Dendritic cell treated with granulocyte-macrophage colony-stimulating factor and Interleukin-4, amounts not matched to agents 40 ng/mL and 50 ng/mL, for 4 days (primary cell): ENCODE measurements at regions not wholly inside any gene's neighbourhood (a gene's known extent, or its start where the extent isn't known, plus 50 kb on each side); places are given as distances from the start of the nearest gene placed in this dataset.
A peak's percentile ranks its signal among the peaks of the same experiment; 100 is the strongest.

Source experiments
- H3K27ac Mint-ChIP-seq: one replicate; pipeline ENCODE4 v1.8.0; 2022; ENCODE audit warnings: mild to moderate bottlenecking, mixed read lengths
- H3K27me3 Mint-ChIP-seq: one replicate; pipeline ENCODE4 v1.8.0; 2022; ENCODE audit warnings: mild to moderate bottlenecking, mixed read lengths
- H3K36me3 Mint-ChIP-seq: one replicate; pipeline ENCODE4 v1.8.0; 2022; ENCODE audit warnings: low read depth, mixed read lengths
- H3K4me1 Mint-ChIP-seq: one replicate; pipeline ENCODE4 v1.8.0; 2022; ENCODE audit warnings: low read depth, mixed read lengths
- H3K4me3 Mint-ChIP-seq: one replicate; pipeline ENCODE4 v1.8.0; 2022; ENCODE audit warnings: mild to moderate bottlenecking, moderate library complexity, mixed read lengths
- H3K9me3 Mint-ChIP-seq: one replicate; pipeline ENCODE4 v1.8.0; 2022; ENCODE audit warnings: mixed read lengths
- intact Hi-C: fragments of 100-400 bp; cut with micrococcal nuclease; formaldehyde crosslinking; loops from one replicate; pipeline ENCODE4 v1.15.0; 2022

DNA sequence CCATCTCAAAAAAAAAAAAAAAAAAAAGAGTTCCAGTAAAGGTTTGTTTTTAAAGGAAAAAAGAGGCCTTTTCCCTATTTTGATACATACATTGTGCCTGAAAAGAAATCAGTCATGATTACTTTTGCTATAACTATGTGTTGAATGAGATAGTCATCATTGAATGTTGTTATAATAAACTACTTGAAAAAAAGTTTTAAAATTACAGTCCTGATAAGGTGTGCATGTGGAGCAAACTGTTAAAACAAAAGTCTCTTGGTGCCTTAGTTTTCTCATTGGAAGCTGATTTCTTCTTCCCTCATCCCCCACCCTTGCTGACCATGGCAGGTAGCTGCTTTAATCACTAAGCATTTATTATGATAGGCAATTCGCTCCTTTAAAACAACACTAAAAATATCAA, 172.3 kb upstream of the TBCA start:
- H3K9me3 Mint-ChIP-seq: no peaks in the 10 kb centered on the region
- H3K27me3 Mint-ChIP-seq: peaks cover 26% of the 10 kb centered on the region
- H3K27ac Mint-ChIP-seq: no peak overlapping the region
- no peaks in the 10 kb centered on the region for H3K36me3 Mint-ChIP-seq
- H3K4me3 Mint-ChIP-seq: no peak overlapping the region
- intact Hi-C loops: no loop called here
- no peaks in the 10 kb centered on the region for H3K4me1 Mint-ChIP-seq

DNA sequence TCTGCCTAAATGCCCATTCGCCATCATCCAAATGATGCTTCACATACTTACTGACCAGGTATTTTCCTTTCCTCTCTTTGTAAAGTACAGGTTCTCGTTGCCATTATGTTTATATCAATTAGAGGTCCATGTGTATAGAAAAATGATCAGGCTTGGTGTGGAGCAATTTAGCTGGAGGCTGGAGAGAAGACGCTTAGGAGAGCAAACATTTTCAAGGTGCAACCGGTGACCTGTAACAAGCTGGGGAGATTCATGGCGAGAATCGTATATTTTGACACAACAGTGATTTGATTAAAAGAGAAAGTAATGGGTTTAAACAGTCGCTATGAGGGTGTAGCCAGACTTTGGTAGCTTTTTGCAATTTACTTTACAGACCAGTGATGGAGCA, 170.9 kb upstream of the TBCA start:
- Mint-ChIP-seq H3K36me3 (no peaks in the 10 kb centered on the region), H3K4me1 (no peaks in the 10 kb centered on the region), H3K4me3 (no peak overlapping the region), H3K27me3 (peaks cover 29% of the 10 kb centered on the region), H3K27ac (no peak overlapping the region), H3K9me3 (no peaks in the 10 kb centered on the region)
- intact Hi-C loops: no loop called here

DNA sequence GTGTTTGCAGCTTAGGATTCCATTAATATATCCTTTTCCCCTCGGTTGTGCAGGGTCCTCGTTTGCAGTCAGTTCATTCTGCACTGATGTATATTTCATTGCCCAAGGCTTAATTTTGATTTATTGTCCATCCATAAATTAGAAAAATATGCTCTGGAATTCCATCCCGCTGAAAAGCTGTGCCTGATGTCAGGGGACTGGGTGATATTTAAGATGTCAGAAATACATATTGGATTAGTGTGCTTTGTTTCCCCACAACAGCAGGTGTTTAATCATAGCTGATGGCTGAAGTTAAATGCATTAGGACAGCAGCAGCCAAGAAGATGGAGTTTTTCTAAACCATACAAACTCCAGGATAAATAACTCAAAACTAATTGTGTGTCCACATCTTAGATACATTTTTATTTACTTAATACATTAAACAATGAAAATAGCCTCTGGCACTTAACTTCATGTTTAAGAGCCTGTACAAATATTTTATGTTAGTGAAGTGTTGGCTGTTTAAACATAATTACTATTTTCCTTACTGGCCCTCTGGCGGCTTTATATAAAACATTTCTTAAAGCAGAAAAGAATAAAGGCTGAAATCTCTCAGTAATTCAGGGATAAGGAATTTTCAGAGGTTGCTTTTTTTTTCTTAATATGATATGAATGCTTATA, 170.4 kb upstream of the TBCA start:
- Mint-ChIP-seq H3K27ac (no peak overlapping the region), H3K9me3 (no peaks in the 10 kb centered on the region), H3K4me3 (no peak overlapping the region), H3K36me3 (no peaks in the 10 kb centered on the region), H3K27me3 (peaks cover 32% of the 10 kb centered on the region), H3K4me1 (no peaks in the 10 kb centered on the region)
- intact Hi-C loops: no loop called here

DNA sequence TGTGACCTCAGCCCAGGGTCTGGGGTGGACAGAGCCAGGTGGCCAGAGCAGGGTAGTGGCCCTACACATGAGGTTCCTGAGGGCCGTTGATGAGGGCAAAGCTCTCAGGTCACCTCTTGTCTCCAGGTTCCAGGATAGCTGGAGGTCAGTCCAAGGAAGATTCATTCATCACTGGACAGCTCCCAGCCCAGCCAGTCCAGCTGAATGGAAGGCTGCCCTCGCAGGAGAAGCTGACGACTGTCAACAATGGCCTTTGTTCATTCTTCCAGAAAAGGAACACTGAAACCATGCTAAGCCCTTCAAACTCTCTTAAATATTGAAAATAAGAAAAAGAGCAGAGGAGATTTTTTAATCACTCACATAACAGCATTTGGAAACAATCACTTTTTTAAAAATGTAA, 169.7 kb upstream of the TBCA start:
- H3K9me3 Mint-ChIP-seq: no peaks in the 10 kb centered on the region
- H3K4me1 Mint-ChIP-seq: no peaks in the 10 kb centered on the region
- H3K36me3 Mint-ChIP-seq: no peaks in the 10 kb centered on the region
- intact Hi-C loops: no loop called here
- no peak overlapping the region for H3K4me3 Mint-ChIP-seq
- peaks cover 29% of the 10 kb centered on the region for H3K27me3 Mint-ChIP-seq
- H3K27ac Mint-ChIP-seq: no peak overlapping the region

DNA sequence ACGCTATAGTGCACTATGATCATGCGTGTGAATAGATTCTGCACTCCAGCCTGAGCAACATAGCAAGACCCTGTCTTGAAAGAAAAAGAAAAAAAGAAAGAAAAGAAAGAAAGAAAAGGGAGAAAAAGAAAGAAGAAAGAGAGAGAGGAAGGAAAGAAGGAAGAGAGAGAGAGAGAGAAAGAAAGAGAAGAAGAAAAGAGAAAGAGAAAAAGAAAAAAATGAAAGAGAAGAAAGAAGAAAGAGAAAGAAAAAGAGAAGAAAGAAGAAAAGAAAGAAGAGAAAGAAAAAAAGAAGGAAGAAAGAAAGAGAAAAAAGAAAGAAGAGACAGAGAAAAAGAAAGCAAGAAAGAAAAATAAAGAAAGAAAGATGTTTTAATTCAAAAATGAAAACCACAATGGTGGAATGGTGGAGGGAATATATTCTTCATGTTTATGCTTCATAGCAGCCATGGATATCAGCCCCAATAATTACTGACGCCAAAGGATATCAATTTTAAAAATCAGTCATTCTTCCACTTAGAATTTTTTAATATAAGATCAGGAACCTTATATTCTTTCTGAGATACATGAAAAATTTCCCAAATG, 168.7 kb upstream of the TBCA start:
- H3K4me1 Mint-ChIP-seq: no peaks in the 10 kb centered on the region
- intact Hi-C loops: no loop called here
- no peaks in the 10 kb centered on the region for H3K9me3 Mint-ChIP-seq
- H3K27ac Mint-ChIP-seq: no peak overlapping the region
- H3K36me3 Mint-ChIP-seq: no peaks in the 10 kb centered on the region
- peaks cover 21% of the 10 kb centered on the region for H3K27me3 Mint-ChIP-seq
- no peak overlapping the region for H3K4me3 Mint-ChIP-seq

DNA sequence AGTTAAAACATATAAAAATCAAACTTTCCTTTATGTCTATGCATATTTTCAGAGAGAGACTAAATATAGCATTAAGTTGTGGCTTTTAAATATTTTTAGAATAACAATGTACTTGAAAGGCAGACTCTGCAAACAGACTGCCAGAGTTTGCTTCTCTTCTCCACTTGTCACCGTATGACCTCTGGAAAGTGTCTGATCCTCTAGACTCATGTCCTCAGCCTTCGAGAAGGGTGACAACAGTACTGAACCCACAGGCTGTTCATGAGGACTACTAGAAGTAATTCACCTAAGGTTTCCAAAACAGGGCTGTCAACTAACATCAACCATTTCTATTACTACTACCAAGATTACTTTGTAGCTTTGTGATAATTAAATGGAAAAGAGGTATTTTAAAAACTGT, 167.7 kb upstream of the TBCA start:
- no peak overlapping the region for H3K27ac Mint-ChIP-seq
- H3K36me3 Mint-ChIP-seq: no peaks in the 10 kb centered on the region
- no peak overlapping the region for H3K4me3 Mint-ChIP-seq
- intact Hi-C loops: no loop called here
- peaks cover 17% of the 10 kb centered on the region for H3K27me3 Mint-ChIP-seq
- H3K9me3 Mint-ChIP-seq: no peaks in the 10 kb centered on the region
- H3K4me1 Mint-ChIP-seq: no peaks in the 10 kb centered on the region

DNA sequence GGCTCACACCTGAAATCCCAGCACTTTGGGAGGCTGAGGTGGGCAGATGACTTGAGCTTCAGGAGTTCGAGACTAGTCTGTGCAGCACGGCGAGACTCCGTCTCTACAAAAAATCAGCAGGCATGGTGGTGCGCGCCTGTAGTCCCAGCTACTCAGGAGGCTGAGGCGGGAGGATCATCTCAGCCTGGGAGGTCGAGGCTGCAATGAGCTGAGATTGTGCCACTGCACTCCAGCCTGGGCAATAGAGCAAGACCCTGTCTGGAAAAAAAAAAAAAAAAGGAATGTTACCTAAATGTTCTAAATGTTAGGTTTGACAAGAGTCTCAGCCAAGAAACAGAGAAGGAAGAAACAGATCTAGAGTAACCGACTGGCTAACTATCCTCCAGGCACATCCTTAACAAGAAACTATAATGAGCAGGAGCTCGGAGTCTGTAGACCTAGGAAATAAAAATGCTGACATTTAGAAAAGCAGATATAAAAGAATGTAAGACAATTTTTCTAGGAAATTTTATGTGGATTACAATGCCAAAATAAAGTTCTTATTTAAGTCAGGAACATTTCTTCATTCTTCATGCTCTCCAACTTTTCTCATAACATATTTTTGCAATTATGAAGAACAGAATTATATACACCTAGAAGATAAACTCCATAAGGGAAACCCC, 166.6 kb upstream of the TBCA start:
- H3K27ac Mint-ChIP-seq: no peak overlapping the region
- peaks cover 8% of the 10 kb centered on the region for H3K4me1 Mint-ChIP-seq
- no peak overlapping the region for H3K4me3 Mint-ChIP-seq
- no peaks in the 10 kb centered on the region for H3K36me3 Mint-ChIP-seq
- intact Hi-C loops: no loop called here
- H3K27me3 Mint-ChIP-seq: peaks cover 17% of the 10 kb centered on the region
- no peaks in the 10 kb centered on the region for H3K9me3 Mint-ChIP-seq

DNA sequence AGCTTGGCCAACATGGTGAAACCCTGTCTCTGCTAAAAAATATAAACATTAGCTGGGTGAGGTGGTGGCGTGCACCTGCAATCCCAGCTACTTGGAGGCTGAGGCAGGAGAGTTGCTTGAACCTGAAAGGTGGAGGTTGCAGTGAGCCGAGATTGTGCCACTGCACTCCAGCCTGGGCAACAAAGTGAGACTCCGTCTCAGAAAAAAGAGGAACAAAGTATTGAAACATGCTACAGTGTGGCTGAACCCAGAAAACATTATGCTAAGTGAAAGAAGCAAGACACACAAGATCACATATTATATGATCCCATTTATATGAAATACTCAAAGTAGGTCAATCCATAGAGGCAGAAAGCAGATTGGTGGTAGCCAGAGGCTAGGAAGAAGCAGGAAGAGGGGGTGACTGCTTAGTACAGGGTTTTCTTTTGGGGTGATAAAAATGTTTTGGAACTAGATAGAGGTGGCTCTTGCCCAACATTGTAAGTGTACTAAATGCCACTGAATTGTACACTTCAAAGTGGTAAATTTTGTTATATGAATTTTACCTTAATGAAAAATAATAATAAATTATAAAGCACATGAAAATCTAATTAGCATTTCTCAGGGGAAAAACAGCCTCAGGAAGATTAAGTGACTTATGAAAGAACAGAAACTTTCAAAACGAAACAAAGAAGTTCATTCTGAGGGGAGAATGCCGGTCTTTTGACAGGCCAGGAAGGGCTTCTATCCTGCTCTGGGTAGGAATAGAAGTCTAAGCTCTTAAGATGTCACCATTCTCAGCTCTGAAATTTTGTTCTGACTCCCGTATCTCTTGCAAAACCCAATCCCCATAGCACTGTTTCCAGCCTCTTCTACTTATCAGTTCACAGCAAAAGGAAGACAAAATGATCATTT, 161.1 kb upstream of the TBCA start:
- no peaks in the 10 kb centered on the region for H3K36me3 Mint-ChIP-seq
- H3K4me1 Mint-ChIP-seq: peaks cover 28% of the 10 kb centered on the region
- H3K27me3 Mint-ChIP-seq: peaks cover 3% of the 10 kb centered on the region
- H3K9me3 Mint-ChIP-seq: no peaks in the 10 kb centered on the region
- peak overlapping the region; percentile 60 for H3K27ac Mint-ChIP-seq
- peak overlapping the region; percentile 57 for H3K4me3 Mint-ChIP-seq
- intact Hi-C loops: no loop called here

DNA sequence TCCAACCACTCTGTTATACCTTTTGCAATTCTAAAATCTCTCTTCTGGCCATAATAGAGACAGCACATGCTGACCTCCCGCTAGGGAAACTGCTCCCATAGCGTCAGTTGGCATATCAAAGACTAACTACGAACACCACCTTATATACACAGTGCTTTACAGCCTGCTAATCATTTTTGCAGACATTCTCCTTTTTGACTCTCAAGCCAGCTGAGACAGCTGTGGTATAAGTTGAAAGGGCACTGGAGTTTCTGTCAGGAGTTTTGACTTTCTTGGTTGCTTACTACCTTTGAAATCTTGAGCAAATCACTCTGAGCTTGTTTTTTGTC, 160.2 kb upstream of the TBCA start:
- H3K4me3 Mint-ChIP-seq: no peak overlapping the region

DNA sequence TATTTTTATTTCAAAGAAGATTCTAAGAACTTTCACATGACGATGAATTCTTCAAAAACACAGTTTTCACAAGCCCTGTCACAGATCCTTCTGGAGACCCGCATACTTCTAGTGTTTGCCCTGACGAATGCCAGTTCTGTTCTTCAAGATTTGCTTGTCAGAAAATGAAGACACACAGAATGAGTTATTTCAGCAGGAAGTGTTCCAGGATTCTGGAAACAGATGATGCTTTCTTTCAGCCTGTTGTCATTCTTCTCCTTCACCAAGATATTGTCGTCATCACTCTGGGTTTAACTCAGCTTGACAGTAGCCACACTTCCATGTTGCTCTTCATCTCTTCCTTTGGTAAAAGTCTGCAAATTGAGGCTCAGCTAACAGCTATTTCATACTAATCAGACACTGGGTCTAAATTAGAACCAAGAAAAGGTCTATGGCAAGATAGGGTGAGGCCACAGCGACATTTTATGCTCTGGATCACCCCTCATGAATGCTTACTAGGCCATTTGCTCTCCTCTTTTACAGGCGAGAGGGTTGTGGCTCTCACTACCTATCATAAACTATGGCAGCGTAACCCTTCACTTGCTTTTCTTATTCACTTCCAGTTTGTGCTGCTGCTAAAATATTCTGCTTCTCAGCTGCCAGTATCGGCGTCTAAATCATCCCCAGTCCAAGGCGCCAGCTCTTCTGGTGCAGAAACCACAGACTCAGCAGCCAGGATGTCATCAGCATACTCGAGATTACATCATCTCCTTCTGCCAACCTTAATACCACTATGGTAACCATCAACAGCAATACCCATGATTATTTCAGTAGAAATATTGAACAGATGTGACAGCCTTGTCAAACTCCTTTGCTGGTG, 159.6 kb upstream of the TBCA start:
- Mint-ChIP-seq H3K4me3 (no peak overlapping the region), H3K4me1 (peaks cover 28% of the 10 kb centered on the region), H3K9me3 (no peaks in the 10 kb centered on the region), H3K27ac (no peak overlapping the region), H3K27me3 (no peaks in the 10 kb centered on the region), H3K36me3 (no peaks in the 10 kb centered on the region)
- intact Hi-C loops: no loop called here

More for the DNA sequence above, 160.2 kb upstream of the TBCA start:
- Mint-ChIP-seq H3K36me3 (no peaks in the 10 kb centered on the region), H3K27ac (no peak overlapping the region), H3K9me3 (no peaks in the 10 kb centered on the region), H3K4me1 (peaks cover 28% of the 10 kb centered on the region), H3K27me3 (no peaks in the 10 kb centered on the region)
- intact Hi-C loops: no loop called here

DNA sequence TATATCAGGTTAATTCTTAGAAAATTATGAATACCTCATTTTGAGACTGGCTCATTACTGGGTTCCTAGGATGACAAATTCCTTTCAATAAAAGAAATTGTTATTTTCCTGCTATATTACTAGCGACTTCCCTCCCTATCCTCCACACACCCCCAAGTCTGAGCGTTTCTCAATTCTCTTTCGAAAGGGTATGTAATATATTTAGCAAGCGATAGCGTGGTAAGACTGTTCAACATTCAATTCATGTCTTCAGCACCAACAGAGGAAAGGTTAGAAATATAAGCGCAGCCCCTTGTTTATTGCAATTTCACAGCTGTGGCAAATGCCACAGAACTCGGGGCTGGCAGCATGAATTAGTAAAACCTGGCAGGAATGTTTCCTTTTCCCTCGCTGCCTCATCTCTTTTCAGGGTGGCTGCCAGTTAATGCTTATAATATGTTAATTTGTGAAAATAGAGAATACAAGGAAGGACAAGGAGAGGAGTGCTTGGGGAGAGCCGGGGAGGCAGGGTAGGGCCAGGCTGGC, 152.7 kb upstream of the TBCA start:
- no peaks in the 10 kb centered on the region for H3K9me3 Mint-ChIP-seq
- H3K27me3 Mint-ChIP-seq: peaks cover 10% of the 10 kb centered on the region
- no peak overlapping the region for H3K27ac Mint-ChIP-seq
- no peak overlapping the region for H3K4me3 Mint-ChIP-seq
- no peaks in the 10 kb centered on the region for H3K4me1 Mint-ChIP-seq
- no peaks in the 10 kb centered on the region for H3K36me3 Mint-ChIP-seq
- intact Hi-C loops: no loop called here

DNA sequence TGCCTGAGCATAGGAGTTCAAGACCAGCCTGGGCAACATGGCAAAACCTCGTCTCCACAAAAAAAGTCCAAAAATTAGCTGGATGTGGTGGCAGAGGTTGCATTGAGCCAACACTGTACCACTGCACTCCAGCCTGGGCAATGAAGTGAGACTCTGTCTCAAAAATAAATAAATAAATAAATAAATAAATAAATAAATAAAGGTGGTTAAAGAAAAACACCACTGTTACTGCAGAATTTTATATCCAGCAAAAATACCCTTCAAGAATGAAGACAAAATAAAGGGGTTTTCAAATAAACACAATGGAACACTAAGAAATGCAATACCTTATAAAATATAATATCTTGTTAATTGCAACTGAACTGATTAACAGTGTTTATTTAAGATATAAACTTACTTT, 150.2 kb upstream of the TBCA start:
- H3K4me1 Mint-ChIP-seq: no peaks in the 10 kb centered on the region
- no peak overlapping the region for H3K27ac Mint-ChIP-seq
- intact Hi-C loops: no loop called here
- no peaks in the 10 kb centered on the region for H3K36me3 Mint-ChIP-seq
- no peaks in the 10 kb centered on the region for H3K9me3 Mint-ChIP-seq
- no peak overlapping the region for H3K4me3 Mint-ChIP-seq
- H3K27me3 Mint-ChIP-seq: peaks cover 10% of the 10 kb centered on the region

DNA sequence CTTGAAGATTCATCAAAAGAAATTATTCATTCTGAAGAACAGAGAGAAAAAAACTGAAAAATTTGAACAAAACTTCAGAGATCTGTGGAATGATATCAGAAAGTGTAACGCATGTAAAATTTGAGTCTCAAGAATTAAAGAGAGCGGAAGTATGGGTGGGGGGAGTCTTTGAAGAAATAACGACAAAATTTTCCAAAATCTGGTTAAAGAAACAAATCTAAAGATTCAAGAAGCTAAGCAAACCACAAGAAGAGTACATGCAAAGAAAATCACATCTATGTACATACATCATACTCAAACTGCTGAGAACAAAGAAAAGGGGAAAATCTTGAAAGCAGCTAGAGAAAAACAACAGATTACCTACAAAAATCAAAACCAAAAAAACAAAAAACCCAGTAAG, 149.4 kb upstream of the TBCA start:
- peaks cover 10% of the 10 kb centered on the region for H3K27me3 Mint-ChIP-seq
- H3K36me3 Mint-ChIP-seq: no peaks in the 10 kb centered on the region
- H3K4me1 Mint-ChIP-seq: no peaks in the 10 kb centered on the region
- no peaks in the 10 kb centered on the region for H3K9me3 Mint-ChIP-seq
- H3K4me3 Mint-ChIP-seq: no peak overlapping the region
- no peak overlapping the region for H3K27ac Mint-ChIP-seq
- intact Hi-C loops: no loop called here
